BJ (cell line): ENCODE measurements at regions not wholly inside any gene's neighbourhood (a gene's known extent, or its start where the extent isn't known, plus 50 kb on each side); places are given as distances from the start of the nearest gene placed in this dataset.

Experiments
- CTCF ChIA-PET: fragments of 350-600 bp; formaldehyde crosslinking; extraction: SDS; loops from one replicate; lab custom pipeline; 2021; ENCODE audit warnings: antibody characterized with exemption, inconsistent platforms; lab: Yijun Ruan, JAX
- POLR2A ChIA-PET: fragments of 300-600 bp; sonication (Branson Sonifier 250); formaldehyde crosslinking; extraction: SDS; loops from one replicate; lab custom pipeline; 2021; ENCODE audit warnings: antibody characterized with exemption; lab: Charles Lee
- DNase-seq: peaks from one replicate; pipeline ENCODE4 v3.0.0-alpha.2; 2011; ENCODE audit warnings: low read depth
- H3K27me3 ChIP-seq: 2 replicates; pipeline ENCODE4 v1.6.0; 2011; ENCODE audit warnings: low read length; ENCODE audit not compliant: control insufficient read depth, insufficient read depth
- H3K36me3 ChIP-seq: 2 replicates; pipeline ENCODE4 v1.5.1; 2011; ENCODE audit warnings: low read length; ENCODE audit not compliant: control insufficient read depth, insufficient read depth
- H3K4me3 ChIP-seq: 2 replicates; pipeline ENCODE4 v1.5.1; 2011; ENCODE audit warnings: low read depth, mild to moderate bottlenecking, control low read depth, low read length
- TF ChIP-seq, protein P1 (sequence below): IDR thresholded peaks from 2 replicates; pipeline ENCODE4 v1.5.1; 2011; ENCODE audit warnings: low read depth, mild to moderate bottlenecking, control low read depth, inconsistent platforms, low read length, moderate library complexity; ENCODE audit not compliant: insufficient read depth

DNA sequence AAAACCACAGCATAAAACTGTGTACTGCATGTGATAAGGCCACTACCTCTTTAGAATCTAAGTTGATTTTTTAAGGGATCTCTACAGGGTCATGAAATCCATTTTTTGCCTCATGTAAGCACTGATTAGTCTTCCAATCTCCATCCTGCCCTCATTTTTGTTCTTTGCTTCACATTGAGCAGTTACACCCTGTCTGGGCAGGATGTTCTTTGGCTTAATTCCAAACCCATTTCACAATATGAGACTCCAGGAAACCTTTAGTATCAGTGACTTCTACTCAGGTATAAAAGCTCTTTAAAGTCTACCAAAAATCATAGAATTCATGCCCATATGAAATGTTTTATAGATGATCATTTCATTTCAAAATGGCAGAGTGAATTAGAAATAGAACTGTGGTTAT is 592.6 kb downstream of the TBC1D4 start:
- no peak for DNase-seq
- Histone ChIP-seq H3K36me3 (no peaks in the 10 kb centered on the region), H3K4me3 (no peak overlapping the region), H3K27me3 (no peaks in the 10 kb centered on the region)
- CTCF ChIA-PET = no interaction called here
- POLR2A ChIA-PET = no interaction called here
- TF ChIP-seq, protein P1, sequence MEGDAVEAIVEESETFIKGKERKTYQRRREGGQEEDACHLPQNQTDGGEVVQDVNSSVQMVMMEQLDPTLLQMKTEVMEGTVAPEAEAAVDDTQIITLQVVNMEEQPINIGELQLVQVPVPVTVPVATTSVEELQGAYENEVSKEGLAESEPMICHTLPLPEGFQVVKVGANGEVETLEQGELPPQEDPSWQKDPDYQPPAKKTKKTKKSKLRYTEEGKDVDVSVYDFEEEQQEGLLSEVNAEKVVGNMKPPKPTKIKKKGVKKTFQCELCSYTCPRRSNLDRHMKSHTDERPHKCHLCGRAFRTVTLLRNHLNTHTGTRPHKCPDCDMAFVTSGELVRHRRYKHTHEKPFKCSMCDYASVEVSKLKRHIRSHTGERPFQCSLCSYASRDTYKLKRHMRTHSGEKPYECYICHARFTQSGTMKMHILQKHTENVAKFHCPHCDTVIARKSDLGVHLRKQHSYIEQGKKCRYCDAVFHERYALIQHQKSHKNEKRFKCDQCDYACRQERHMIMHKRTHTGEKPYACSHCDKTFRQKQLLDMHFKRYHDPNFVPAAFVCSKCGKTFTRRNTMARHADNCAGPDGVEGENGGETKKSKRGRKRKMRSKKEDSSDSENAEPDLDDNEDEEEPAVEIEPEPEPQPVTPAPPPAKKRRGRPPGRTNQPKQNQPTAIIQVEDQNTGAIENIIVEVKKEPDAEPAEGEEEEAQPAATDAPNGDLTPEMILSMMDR = no peak

DNA sequence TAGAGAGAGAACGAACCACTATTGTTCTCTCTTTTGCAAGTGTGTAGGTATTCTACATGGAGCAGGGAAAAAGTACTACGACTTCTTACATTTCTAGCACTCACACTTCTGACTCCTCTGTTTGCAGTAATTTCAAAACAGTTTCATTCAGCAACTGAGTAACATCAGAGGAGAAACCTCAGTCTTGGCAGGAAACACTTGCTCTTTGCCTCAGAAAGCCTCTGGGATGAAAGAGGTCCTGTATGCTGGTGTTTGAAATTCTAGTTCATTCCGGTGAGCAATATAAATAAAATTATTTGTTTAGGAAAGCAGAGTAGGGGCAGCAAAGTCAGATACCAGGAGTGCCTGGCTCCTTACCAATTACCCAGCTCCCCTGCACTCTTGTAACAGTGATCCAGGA is 595.5 kb downstream of the TBC1D4 start:
- CTCF ChIA-PET = interaction anchor here (1.2 kb wide), 1 partner anchor 20 kb away, joined by 3 read pairs; no protein-coding TSS in a partner anchor
- no peak for DNase-seq
- TF ChIP-seq, protein P1 = no peak
- Histone ChIP-seq H3K4me3 (no peak overlapping the region), H3K36me3 (no peaks in the 10 kb centered on the region), H3K27me3 (no peaks in the 10 kb centered on the region)
- POLR2A ChIA-PET = no interaction called here

DNA sequence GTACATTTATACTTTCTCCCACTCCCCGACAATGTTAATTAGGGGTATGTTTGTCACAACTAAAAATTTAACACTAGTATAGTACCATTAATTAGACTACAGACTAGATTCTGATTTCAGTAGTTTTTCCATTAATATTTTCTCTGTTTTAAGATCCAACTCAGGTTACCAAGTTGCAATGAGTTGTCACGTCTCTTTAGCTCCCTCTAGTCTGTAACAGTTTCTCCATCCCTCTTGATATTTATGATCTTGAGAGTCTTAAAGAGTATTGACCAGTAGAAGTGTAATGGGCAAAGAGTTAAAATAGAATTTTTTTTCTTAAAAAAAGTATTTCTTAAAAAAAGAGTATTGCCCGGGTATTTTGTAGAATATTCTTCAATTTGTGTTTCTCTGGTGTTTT is 598.1 kb downstream of the TBC1D4 start:
- ChIA-PET CTCF (no interaction called here), POLR2A (no interaction called here)
- no peaks in the 10 kb centered on the region for H3K27me3 ChIP-seq
- TF ChIP-seq, protein P1 = no peak
- no peaks in the 10 kb centered on the region for H3K36me3 ChIP-seq
- H3K4me3 ChIP-seq = no peak overlapping the region
- no peak for DNase-seq

DNA sequence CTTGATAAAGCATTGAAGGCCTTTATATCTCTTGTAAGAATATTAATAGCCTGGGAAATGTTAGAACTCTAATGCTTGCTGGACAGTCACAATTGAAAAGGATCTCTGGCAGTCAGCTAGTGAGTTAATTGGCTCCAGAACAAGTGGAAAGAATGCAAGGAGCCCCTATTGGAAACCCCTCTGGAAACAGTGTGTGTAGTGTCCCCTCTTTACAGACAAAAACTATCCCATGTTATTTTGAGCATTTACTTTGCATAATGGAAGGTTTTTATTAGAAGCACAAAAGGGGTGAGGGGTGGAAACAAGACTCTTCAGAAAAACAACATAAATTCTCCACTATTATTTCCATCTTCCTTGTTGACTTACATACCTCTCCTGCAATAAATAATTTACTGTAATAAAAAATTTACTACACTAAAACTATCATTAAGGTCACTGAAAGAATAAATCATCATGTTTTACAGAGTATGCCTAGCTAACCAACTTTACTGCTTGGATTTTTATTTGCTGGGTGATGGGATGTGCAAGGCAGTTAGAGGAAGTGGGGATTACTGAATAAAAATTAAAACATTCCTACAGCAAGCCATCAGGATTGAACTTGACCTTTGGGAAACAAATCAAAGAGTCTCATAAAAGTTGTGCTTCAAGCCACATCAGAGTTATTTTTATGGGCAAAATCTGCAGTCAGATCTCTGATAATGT is 610.4 kb downstream of the TBC1D4 start:
- CTCF ChIA-PET = interaction anchor here (1.1 kb wide), 1 partner anchor 12 kb away, joined by 3 read pairs; no protein-coding TSS in a partner anchor
- Histone ChIP-seq H3K4me3 (no peak overlapping the region), H3K36me3 (no peaks in the 10 kb centered on the region), H3K27me3 (no peaks in the 10 kb centered on the region)
- TF ChIP-seq, protein P1 = no peak
- DNase-seq = peak; percentile 56
- POLR2A ChIA-PET = no interaction called here

GRCh38 chr13:74870865-74871264 is 611.1 kb downstream of the TBC1D4 start:
- POLR2A ChIA-PET = no interaction called here
- CTCF ChIA-PET = no interaction called here
- Histone ChIP-seq H3K36me3 (no peaks in the 10 kb centered on the region), H3K27me3 (no peaks in the 10 kb centered on the region), H3K4me3 (no peak overlapping the region)
- DNase-seq = peak; percentile 27
- TF ChIP-seq, protein P1 = no peak
